IMR-90 (cell line): ENCODE measurements at regions not wholly inside any gene's neighbourhood (a gene's known extent, or its start where the extent isn't known, plus 50 kb on each side); places are given as distances from the start of the nearest gene placed in this dataset.
"Not testable (repeated sequence)": the region's sequence is repeated elsewhere in the genome, so short reads cannot be mapped to it uniquely, and the experiment has no call there.

Experiments used
- ATAC-seq: fragments of 200-7000 bp; cut with Tn5 transposase; 2 replicates; pipeline ENCODE4 v1.9.1; 2020; ENCODE audit warnings: low read depth, mild to moderate bottlenecking, moderate library complexity
- BruUV-seq: library from RNA; stranded (reverse); fragments of 400-500 nt; replicated peaks from 2 replicates; lab custom pipeline; 2021; lab: Mats Ljungman, UMichigan
- CTCF ChIA-PET: fragments of 300-600 bp; formaldehyde crosslinking; extraction: SDS; loops from one replicate; lab custom pipeline; 2021; ENCODE audit warnings: antibody characterized with exemption; lab: Yijun Ruan, JAX
- POLR2A ChIA-PET: fragments of 300-600 bp; sonication (Branson Sonifier 250); formaldehyde crosslinking; loops from one replicate; lab custom pipeline; 2022; ENCODE audit warnings: antibody characterized with exemption; ENCODE audit not compliant: unreplicated experiment; lab: Charles Lee
- DNase-seq: peaks from one replicate; pipeline ENCODE4 v3.0.0; 2013
- H2AFZ ChIP-seq: replicated peaks from 2 replicates; pipeline ENCODE3; 2013; ENCODE audit warnings: low read length, mild to moderate bottlenecking; ENCODE audit not compliant: poor library complexity
- H2AK5ac ChIP-seq: 2 replicates; pipeline ENCODE4 v1.6.1; 2013; ENCODE audit warnings: low read depth, low read length, inconsistent platforms
- H2AK9ac ChIP-seq: replicated peaks from 2 replicates; pipeline ENCODE3; 2013; ENCODE audit warnings: mild to moderate bottlenecking, low read depth, low read length, moderate library complexity; ENCODE audit not compliant: poor library complexity
- H2BK120ac ChIP-seq: 2 replicates; pipeline ENCODE4 v1.6.1; 2013; ENCODE audit warnings: low read depth, low read length, inconsistent platforms
- H2BK15ac ChIP-seq: 3 replicates; pipeline ENCODE4 v1.6.1; 2013; ENCODE audit warnings: low read depth, low read length, inconsistent platforms
- H2BK20ac ChIP-seq: 2 replicates; pipeline ENCODE4 v1.6.1; 2013; ENCODE audit warnings: low read depth, mild to moderate bottlenecking, inconsistent platforms, low read length, moderate library complexity
- H2BK5ac ChIP-seq: 2 replicates; pipeline ENCODE4 v1.6.1; 2013; ENCODE audit warnings: mild to moderate bottlenecking, low read depth, low read length, inconsistent platforms; ENCODE audit not compliant: poor library complexity, severe bottlenecking
- H3K14ac ChIP-seq: replicated peaks from 2 replicates; pipeline ENCODE4 v1.6.1; 2013; ENCODE audit warnings: low read depth, low read length, inconsistent platforms
- H3K18ac ChIP-seq: 2 replicates; pipeline ENCODE4 v1.6.1; 2013; ENCODE audit warnings: low read depth, low read length, control low read depth
- H3K23ac ChIP-seq: 2 replicates; pipeline ENCODE4 v1.6.1; 2013; ENCODE audit warnings: low read depth, low read length, inconsistent platforms
- H3K27ac ChIP-seq: 2 replicates; pipeline ENCODE4 v1.5.1; 2013; ENCODE audit warnings: mild to moderate bottlenecking, control low read depth, low read length; ENCODE audit not compliant: insufficient read depth
- H3K27me3 ChIP-seq: 2 replicates; pipeline ENCODE4 v1.6.1; 2013; ENCODE audit warnings: low read length; ENCODE audit not compliant: control insufficient read depth, insufficient read depth
- H3K36me3 ChIP-seq: 2 replicates; pipeline ENCODE4 v1.6.1; 2013; ENCODE audit warnings: low read length, mixed read lengths; ENCODE audit not compliant: control insufficient read depth, insufficient read depth
- H3K4ac ChIP-seq: 2 replicates; pipeline ENCODE4 v1.6.1; 2013; ENCODE audit warnings: low read depth, low read length, inconsistent platforms
- H3K4me1 ChIP-seq: 2 replicates; pipeline ENCODE4 v1.6.1; 2013; ENCODE audit warnings: low read length, mixed read lengths; ENCODE audit not compliant: control insufficient read depth, insufficient read depth
- H3K4me2 ChIP-seq: 2 replicates; pipeline ENCODE4 v1.6.1; 2013; ENCODE audit warnings: low read depth, mild to moderate bottlenecking, control low read depth, low read length, moderate library complexity
- H3K4me3 ChIP-seq: 2 replicates; pipeline ENCODE4 v1.5.1; 2013; ENCODE audit warnings: low read depth, mild to moderate bottlenecking, control low read depth, low read length, moderate library complexity; ENCODE audit not compliant: insufficient read depth
- H3K56ac ChIP-seq: 2 replicates; pipeline ENCODE4 v1.6.1; 2013; ENCODE audit warnings: low read length, inconsistent platforms; ENCODE audit not compliant: insufficient read depth; ENCODE audit errors: extremely low read depth
- H3K79me1 ChIP-seq, 2 experiments: 2 replicates each; pipeline ENCODE4 v1.6.1; 2013; ENCODE audit warnings: low read length in 2 of 2, inconsistent platforms in 1 of 2, low read depth in 1 of 2
- H3K9ac ChIP-seq: 2 replicates; pipeline ENCODE4 v1.6.1; 2013; ENCODE audit warnings: low read depth, low read length, control low read depth
- H3K9me1 ChIP-seq: 2 replicates; pipeline ENCODE4 v1.6.1; 2013; ENCODE audit warnings: low read length, inconsistent platforms; ENCODE audit not compliant: insufficient read depth
- H3K9me3 ChIP-seq: 2 replicates; pipeline ENCODE4 v1.6.1; 2013; ENCODE audit warnings: low read length; ENCODE audit not compliant: control insufficient read depth, insufficient read depth
- H4K20me1 ChIP-seq: 2 replicates; pipeline ENCODE4 v1.6.1; 2013; ENCODE audit warnings: low read length, inconsistent platforms; ENCODE audit not compliant: insufficient read depth
- H4K5ac ChIP-seq: 2 replicates; pipeline ENCODE4 v1.6.1; 2013; ENCODE audit warnings: mild to moderate bottlenecking, low read depth, low read length, control low read depth
- H4K8ac ChIP-seq, 2 experiments: 2 replicates each; pipeline ENCODE4 v1.6.1; 2013; ENCODE audit warnings: low read depth in 2 of 2, low read length in 2 of 2, control low read depth in 1 of 2, inconsistent platforms in 1 of 2
- H4K91ac ChIP-seq: 2 replicates; pipeline ENCODE4 v1.6.1; 2013; ENCODE audit warnings: low read depth, low read length, inconsistent platforms; ENCODE audit not compliant: insufficient read depth
- RAD21 ChIP-seq: IDR thresholded peaks from 2 replicates; pipeline ENCODE4 v1.6.1; 2012; ENCODE audit warnings: low read length, improper control_type of control experiment
- SMC3 ChIP-seq: fragments of 150-350 bp; IDR thresholded peaks from 2 replicates; pipeline ENCODE4 v1.6.1; 2016; ENCODE audit warnings: low read depth, mild to moderate bottlenecking, antibody characterized with exemption, low read length, moderate library complexity
- WGBS, 2 experiments: methylation state at CpG; one replicate each; pipeline versions ENCODE4 v1.1.5 to v1.1.7; 2013; ENCODE audit warnings: missing lambda C conversion rate in 2 of 2; ENCODE audit not compliant: insufficient read length in 1 of 2; ENCODE audit errors: extremely low coverage in 2 of 2; 5-methylcytosine and 5-hydroxymethylcytosine counted together
- dilution Hi-C: fragments of 300-500 bp; cut with HindIII; formaldehyde crosslinking; loops from one replicate; pipeline ENCODE4 v1.14.3; 2018; ENCODE audit warnings: low sequenced_read_pairs; ENCODE audit not compliant: unreplicated experiment
- in situ Hi-C: fragments of 300-500 bp; cut with MboI; formaldehyde crosslinking; loops from 3 replicates; pipeline ENCODE4 v1.14.3; 2019; ENCODE audit warnings: low sequenced_read_pairs, inconsistent platforms, mixed read lengths
- intact Hi-C: fragments of 100-400 bp; cut with micrococcal nuclease; formaldehyde crosslinking; loops from 2 replicates; pipeline ENCODE4 v1.10.0; 2022
- TF ChIP-seq, protein P1 (sequence below): conservative IDR thresholded peaks from 2 replicates; pipeline ENCODE4 v1.5.1; 2012; ENCODE audit warnings: mild to moderate bottlenecking, low read depth, low read length, improper control_type of control experiment
- TF ChIP-seq, protein P2 (sequence below): fragments of 150-350 bp; IDR thresholded peaks from 2 replicates; pipeline ENCODE4 v1.6.1; 2016; ENCODE audit warnings: low read depth, mild to moderate bottlenecking, low read length, moderate library complexity, borderline replicate concordance

DNA sequence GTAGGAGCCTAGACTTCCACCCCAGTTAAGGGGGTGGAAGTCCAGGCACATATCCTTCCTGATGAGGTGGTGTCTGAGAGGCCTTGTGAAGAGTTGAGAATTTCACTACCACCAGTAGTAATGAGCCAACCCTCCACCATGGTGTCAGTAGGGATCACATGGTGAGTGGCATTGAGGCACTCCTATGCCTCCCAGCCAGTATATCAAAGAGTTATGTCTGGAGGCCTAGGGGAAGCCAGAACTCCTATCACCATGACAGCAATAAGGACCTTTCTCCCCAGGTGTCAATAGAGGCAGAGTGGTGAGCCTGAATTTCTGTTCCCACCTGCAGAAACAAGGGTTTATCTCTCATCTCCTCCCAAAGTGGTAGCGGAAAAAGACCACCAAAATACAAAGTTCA, 106.6 kb upstream of the ADTRP start:
- Histone ChIP-seq H4K91ac (no peak overlapping the region), H3K4me2 (no peak overlapping the region), H3K36me3 (no peaks in the 10 kb centered on the region), H3K14ac (no peak overlapping the region), H2AK5ac (no peak overlapping the region), H3K79me1 (no peaks in the 10 kb centered on the region), H4K20me1 (no peaks in the 10 kb centered on the region), H3K56ac (no peak overlapping the region), H4K8ac (no peak overlapping the region), H2BK120ac (no peak overlapping the region), H3K18ac (no peak overlapping the region), H3K4me1 (no peaks in the 10 kb centered on the region), H3K9me3 (no peaks in the 10 kb centered on the region), H2AFZ (no peak overlapping the region), H3K27ac (no peak overlapping the region), H3K27me3 (no peaks in the 10 kb centered on the region), H3K9me1 (no peaks in the 10 kb centered on the region), H3K4me3 (no peak overlapping the region), H3K23ac (no peak overlapping the region), H2BK5ac (no peak overlapping the region), H3K4ac (no peak overlapping the region), H2BK20ac (no peak overlapping the region), H2BK15ac (no peak overlapping the region), H2AK9ac (no peak overlapping the region), H3K9ac (no peak overlapping the region), H4K5ac (no peak overlapping the region)
- DNase-seq: no peak
- POLR2A ChIA-PET: no interaction called here
- no CpG with 5 or more reads among the region's 1 CpG for WGBS, 2 experiments
- no peak for ATAC-seq
- no TSS peak for BruUV-seq
- CTCF ChIA-PET: no interaction called here
- intact Hi-C loops (no loop called here), in situ Hi-C loops (no loop called here), dilution Hi-C loops (no loop called here)
- no peak for TF ChIP-seq RAD21
- TF ChIP-seq, protein P1, sequence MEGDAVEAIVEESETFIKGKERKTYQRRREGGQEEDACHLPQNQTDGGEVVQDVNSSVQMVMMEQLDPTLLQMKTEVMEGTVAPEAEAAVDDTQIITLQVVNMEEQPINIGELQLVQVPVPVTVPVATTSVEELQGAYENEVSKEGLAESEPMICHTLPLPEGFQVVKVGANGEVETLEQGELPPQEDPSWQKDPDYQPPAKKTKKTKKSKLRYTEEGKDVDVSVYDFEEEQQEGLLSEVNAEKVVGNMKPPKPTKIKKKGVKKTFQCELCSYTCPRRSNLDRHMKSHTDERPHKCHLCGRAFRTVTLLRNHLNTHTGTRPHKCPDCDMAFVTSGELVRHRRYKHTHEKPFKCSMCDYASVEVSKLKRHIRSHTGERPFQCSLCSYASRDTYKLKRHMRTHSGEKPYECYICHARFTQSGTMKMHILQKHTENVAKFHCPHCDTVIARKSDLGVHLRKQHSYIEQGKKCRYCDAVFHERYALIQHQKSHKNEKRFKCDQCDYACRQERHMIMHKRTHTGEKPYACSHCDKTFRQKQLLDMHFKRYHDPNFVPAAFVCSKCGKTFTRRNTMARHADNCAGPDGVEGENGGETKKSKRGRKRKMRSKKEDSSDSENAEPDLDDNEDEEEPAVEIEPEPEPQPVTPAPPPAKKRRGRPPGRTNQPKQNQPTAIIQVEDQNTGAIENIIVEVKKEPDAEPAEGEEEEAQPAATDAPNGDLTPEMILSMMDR: no peak
- no peak for TF ChIP-seq SMC3
- TF ChIP-seq, protein P2, sequence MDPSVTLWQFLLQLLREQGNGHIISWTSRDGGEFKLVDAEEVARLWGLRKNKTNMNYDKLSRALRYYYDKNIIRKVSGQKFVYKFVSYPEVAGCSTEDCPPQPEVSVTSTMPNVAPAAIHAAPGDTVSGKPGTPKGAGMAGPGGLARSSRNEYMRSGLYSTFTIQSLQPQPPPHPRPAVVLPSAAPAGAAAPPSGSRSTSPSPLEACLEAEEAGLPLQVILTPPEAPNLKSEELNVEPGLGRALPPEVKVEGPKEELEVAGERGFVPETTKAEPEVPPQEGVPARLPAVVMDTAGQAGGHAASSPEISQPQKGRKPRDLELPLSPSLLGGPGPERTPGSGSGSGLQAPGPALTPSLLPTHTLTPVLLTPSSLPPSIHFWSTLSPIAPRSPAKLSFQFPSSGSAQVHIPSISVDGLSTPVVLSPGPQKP: no peak

DNA sequence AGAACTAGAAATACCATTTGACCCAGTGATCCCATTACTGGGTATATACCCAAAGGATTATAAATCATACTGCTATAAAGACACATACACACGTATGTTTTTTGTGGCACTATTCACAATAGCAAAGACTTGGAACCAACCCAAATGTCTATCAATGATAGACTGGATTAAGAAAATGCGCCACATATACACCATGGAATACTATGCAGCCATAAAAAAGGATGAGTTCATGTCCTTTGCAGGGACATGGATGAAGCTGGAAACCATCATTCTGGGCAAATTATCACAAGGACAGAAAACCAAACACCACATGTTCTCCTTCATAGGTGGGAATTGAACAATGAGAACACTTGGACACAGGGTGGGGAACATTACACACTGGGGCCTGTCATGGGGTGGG, 104.9 kb upstream of the ADTRP start:
- CTCF ChIA-PET, H3K9ac ChIP-seq, H2BK20ac ChIP-seq, H2BK5ac ChIP-seq, H3K18ac ChIP-seq, H3K4me3 ChIP-seq, DNase-seq, H4K91ac ChIP-seq, H3K27ac ChIP-seq, H4K8ac ChIP-seq, dilution Hi-C loops, H2BK120ac ChIP-seq, H2AK5ac ChIP-seq, H3K14ac ChIP-seq, in situ Hi-C loops, H3K9me3 ChIP-seq, H3K79me1 ChIP-seq, H3K9me1 ChIP-seq, BruUV-seq, H3K56ac ChIP-seq, H2AFZ ChIP-seq, intact Hi-C loops, H3K4me2 ChIP-seq, H3K4me1 ChIP-seq, H2AK9ac ChIP-seq, H4K20me1 ChIP-seq, ATAC-seq, H4K5ac ChIP-seq, H3K23ac ChIP-seq, H3K36me3 ChIP-seq, H3K27me3 ChIP-seq, H2BK15ac ChIP-seq, H3K4ac ChIP-seq, POLR2A ChIA-PET: not testable (repeated sequence)
- WGBS, 2 experiments: no CpG with 5 or more reads among the region's 2 CpGs
